ENCODE measurements at regions not wholly inside any gene's neighbourhood (a gene's known extent, or its start where the extent isn't known, plus 50 kb on each side); places are given as distances from the start of the nearest gene placed in this dataset.
"Not testable (repeated sequence)": the region's sequence is repeated elsewhere in the genome, so short reads cannot be mapped to it uniquely, and the experiment has no call there.

GRCh38 chr4:52201715-52202114 is 150.6 kb downstream of the SPATA18 start:
- H3K27ac Mint-ChIP-seq, result no peak overlapping the region
- H3K36me3 Mint-ChIP-seq (ENCODE audit: low read depth), result no peaks in the 10 kb centered on the region
- no peaks in the 10 kb centered on the region for H3K4me1 Mint-ChIP-seq
- no peaks in the 10 kb centered on the region for H3K9me3 Mint-ChIP-seq
- H3K27me3 Mint-ChIP-seq, result no peaks in the 10 kb centered on the region
- no peak for ATAC-seq (replicated peaks)
- H3K4me3 Mint-ChIP-seq, result no peak overlapping the region

- no peaks in the 10 kb centered on the region for H3K36me3 Mint-ChIP-seq (ENCODE audit: low read depth)
- H3K4me3 Mint-ChIP-seq, result no peak overlapping the region
- H3K27ac Mint-ChIP-seq, result no peak overlapping the region
- no peaks in the 10 kb centered on the region for H3K9me3 Mint-ChIP-seq
- H3K4me1 Mint-ChIP-seq, result no peaks in the 10 kb centered on the region
- no peak for ATAC-seq (replicated peaks)
- H3K27me3 Mint-ChIP-seq, result no peaks in the 10 kb centered on the region
Measured at GRCh38 chr4:52202251-52202779, 151.2 kb downstream of the SPATA18 start.

GRCh38 chr4:52202931-52203330 is 151.8 kb downstream of the SPATA18 start:
- no peak overlapping the region for H3K4me3 Mint-ChIP-seq
- no peaks in the 10 kb centered on the region for H3K9me3 Mint-ChIP-seq
- no peaks in the 10 kb centered on the region for H3K4me1 Mint-ChIP-seq
- no peaks in the 10 kb centered on the region for H3K36me3 Mint-ChIP-seq (ENCODE audit: low read depth)
- H3K27ac Mint-ChIP-seq, result no peak overlapping the region
- no peaks in the 10 kb centered on the region for H3K27me3 Mint-ChIP-seq
- ATAC-seq (replicated peaks), result no peak

- ATAC-seq (replicated peaks), result no peak
- Mint-ChIP-seq H3K4me1 (no peaks in the 10 kb centered on the region), H3K9me3 (no peaks in the 10 kb centered on the region), H3K27ac (no peak overlapping the region), H3K4me3 (no peak overlapping the region), H3K27me3 (no peaks in the 10 kb centered on the region), H3K36me3 (ENCODE audit: low read depth) (no peaks in the 10 kb centered on the region)
Measured at GRCh38 chr4:52203351-52203750, 152.2 kb downstream of the SPATA18 start.

- H3K27me3 Mint-ChIP-seq, result no peaks in the 10 kb centered on the region
- H3K27ac Mint-ChIP-seq, result no peak overlapping the region
- no peaks in the 10 kb centered on the region for H3K4me1 Mint-ChIP-seq
- H3K4me3 Mint-ChIP-seq, result no peak overlapping the region
- peaks cover 4% of the 10 kb centered on the region for H3K9me3 Mint-ChIP-seq
- ATAC-seq (replicated peaks), result no peak
- no peaks in the 10 kb centered on the region for H3K36me3 Mint-ChIP-seq (ENCODE audit: low read depth)
Measured at GRCh38 chr4:52204921-52205320, 153.8 kb downstream of the SPATA18 start.

- not testable (repeated sequence) for H3K27me3 Mint-ChIP-seq; H3K9me3 Mint-ChIP-seq; H3K4me1 Mint-ChIP-seq; H3K4me3 Mint-ChIP-seq; ATAC-seq (replicated peaks); H3K36me3 Mint-ChIP-seq (ENCODE audit: low read depth); H3K27ac Mint-ChIP-seq
Measured at GRCh38 chr4:52207146-52207545, 156.0 kb downstream of the SPATA18 start.

GRCh38 chr4:52212702-52213101 is 161.6 kb downstream of the SPATA18 start:
- ATAC-seq (replicated peaks), result no peak
- Mint-ChIP-seq H3K4me3 (no peak overlapping the region), H3K27me3 (no peaks in the 10 kb centered on the region), H3K9me3 (peaks cover 13% of the 10 kb centered on the region), H3K27ac (no peak overlapping the region), H3K4me1 (no peaks in the 10 kb centered on the region), H3K36me3 (ENCODE audit: low read depth) (no peaks in the 10 kb centered on the region)

- H3K27ac Mint-ChIP-seq, result no peak overlapping the region
- H3K9me3 Mint-ChIP-seq, result no peaks in the 10 kb centered on the region
- no peaks in the 10 kb centered on the region for H3K4me1 Mint-ChIP-seq
- H3K4me3 Mint-ChIP-seq, result no peak overlapping the region
- ATAC-seq (replicated peaks), result no peak
- H3K27me3 Mint-ChIP-seq, result no peaks in the 10 kb centered on the region
- H3K36me3 Mint-ChIP-seq (ENCODE audit: low read depth), result no peaks in the 10 kb centered on the region
Measured at GRCh38 chr4:52231526-52231925, 180.4 kb downstream of the SPATA18 start.

GRCh38 chr4:52234561-52235440 is 183.7 kb downstream of the SPATA18 start:
- no peak overlapping the region for H3K27ac Mint-ChIP-seq
- H3K27me3 Mint-ChIP-seq, result no peaks in the 10 kb centered on the region
- H3K4me1 Mint-ChIP-seq, result no peaks in the 10 kb centered on the region
- no peak for ATAC-seq (replicated peaks)
- no peaks in the 10 kb centered on the region for H3K36me3 Mint-ChIP-seq (ENCODE audit: low read depth)
- H3K9me3 Mint-ChIP-seq, result no peaks in the 10 kb centered on the region
- H3K4me3 Mint-ChIP-seq, result no peak overlapping the region

- Mint-ChIP-seq H3K27me3 (no peaks in the 10 kb centered on the region), H3K9me3 (no peaks in the 10 kb centered on the region), H3K4me3 (no peak overlapping the region), H3K27ac (no peak overlapping the region), H3K4me1 (no peaks in the 10 kb centered on the region), H3K36me3 (ENCODE audit: low read depth) (no peaks in the 10 kb centered on the region)
- no peak for ATAC-seq (replicated peaks)
Measured at GRCh38 chr4:52235552-52236201, 184.6 kb downstream of the SPATA18 start.

GRCh38 chr4:52241916-52242315 is 190.8 kb downstream of the SPATA18 start:
- Mint-ChIP-seq H3K4me3 (no peak overlapping the region), H3K4me1 (no peaks in the 10 kb centered on the region), H3K36me3 (ENCODE audit: low read depth) (no peaks in the 10 kb centered on the region), H3K9me3 (peaks cover 5% of the 10 kb centered on the region), H3K27ac (no peak overlapping the region), H3K27me3 (no peaks in the 10 kb centered on the region)
- ATAC-seq (replicated peaks), result no peak

- Mint-ChIP-seq H3K27me3 (no peaks in the 10 kb centered on the region), H3K36me3 (ENCODE audit: low read depth) (no peaks in the 10 kb centered on the region), H3K4me1 (no peaks in the 10 kb centered on the region), H3K27ac (no peak overlapping the region), H3K4me3 (no peak overlapping the region), H3K9me3 (peaks cover 5% of the 10 kb centered on the region)
- ATAC-seq (replicated peaks), result no peak
Measured at GRCh38 chr4:52243367-52243766, 192.3 kb downstream of the SPATA18 start.

- Mint-ChIP-seq H3K9me3 (peaks cover 5% of the 10 kb centered on the region), H3K27ac (no peak overlapping the region), H3K36me3 (ENCODE audit: low read depth) (no peaks in the 10 kb centered on the region), H3K27me3 (no peaks in the 10 kb centered on the region), H3K4me1 (no peaks in the 10 kb centered on the region), H3K4me3 (no peak overlapping the region)
- ATAC-seq (replicated peaks), result no peak
Measured at GRCh38 chr4:52244103-52244775, 193.1 kb downstream of the SPATA18 start.

- Mint-ChIP-seq H3K4me1 (no peaks in the 10 kb centered on the region), H3K27me3 (no peaks in the 10 kb centered on the region), H3K36me3 (ENCODE audit: low read depth) (no peaks in the 10 kb centered on the region), H3K4me3 (no peak overlapping the region), H3K9me3 (peaks cover 5% of the 10 kb centered on the region), H3K27ac (no peak overlapping the region)
- ATAC-seq (replicated peaks), result no peak
Measured at GRCh38 chr4:52244848-52245247, 193.7 kb downstream of the SPATA18 start.

- no peak for ATAC-seq (replicated peaks)
- Mint-ChIP-seq H3K27ac (no peak overlapping the region), H3K9me3 (peaks cover 3% of the 10 kb centered on the region), H3K36me3 (ENCODE audit: low read depth) (no peaks in the 10 kb centered on the region), H3K4me3 (no peak overlapping the region), H3K27me3 (no peaks in the 10 kb centered on the region), H3K4me1 (no peaks in the 10 kb centered on the region)
Measured at GRCh38 chr4:52246827-52247226, 195.7 kb downstream of the SPATA18 start.

Data from activated T-helper 17 cell treated with anti-CD3 and anti-CD28 coated beads, Interleukin-2, amount 50 U/mL, for 72 hours (primary cell).